ENCODE measurements at regions not wholly inside any gene's neighbourhood (a gene's known extent, or its start where the extent isn't known, plus 50 kb on each side); places are given as distances from the start of the nearest gene placed in this dataset.

DNA sequence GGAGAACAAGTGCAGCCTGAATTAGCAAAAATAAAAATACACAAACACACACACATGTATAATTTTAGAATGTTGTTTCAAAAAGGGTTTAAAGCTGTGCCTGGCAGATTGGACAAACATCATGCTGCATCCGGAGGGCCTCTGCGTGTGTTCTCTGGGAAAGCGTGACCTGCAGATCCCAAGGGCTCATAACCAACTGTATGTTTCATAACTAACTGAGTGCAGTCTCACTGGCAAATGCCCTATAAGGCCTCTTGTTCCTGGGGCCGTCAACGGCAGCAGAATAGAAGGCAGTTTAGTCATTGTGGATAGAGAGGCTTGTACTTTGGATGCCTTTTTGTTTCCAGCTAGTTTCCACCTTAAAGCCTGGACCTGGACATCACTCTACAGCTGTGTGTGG, 243.8 kb upstream of the KIAA1217 start:
- Mint-ChIP-seq H3K4me3 (no peak overlapping the region), H3K27me3 (ENCODE audit: insufficient read depth) (no peaks in the 10 kb centered on the region), H3K36me3 (ENCODE audit: low read depth) (no peaks in the 10 kb centered on the region), H3K9me3 (peaks cover 2% of the 10 kb centered on the region), H3K27ac (no peak overlapping the region), H3K4me1 (no peaks in the 10 kb centered on the region)
- Histone ChIP-seq H3K27ac (ENCODE audit: low read depth, low read length) (no peak overlapping the region), H3K4me3 (ENCODE audit: low read length) (no peak overlapping the region), H3K9me3 (ENCODE audit: control insufficient read depth, low read length) (no peaks in the 10 kb centered on the region), H3K27me3 (ENCODE audit: control insufficient read depth, insufficient read depth, low read length, poor library complexity, severe bottlenecking) (no peaks in the 10 kb centered on the region), H3K9ac (ENCODE audit: extremely low read depth, low read length, poor library complexity, severe bottlenecking) (no peak overlapping the region), H3K36me3 (ENCODE audit: control insufficient read depth, insufficient read depth, low read length) (no peaks in the 10 kb centered on the region), H3K4me1 (ENCODE audit: control insufficient read depth, insufficient read depth, low read length) (no peaks in the 10 kb centered on the region)
- DNase-seq: no peak
- 93% methylated on average over 2 to 5 of the region's 5 CpGs for WGBS, 2 experiments (ENCODE audit: insufficient coverage in 1 of 2, insufficient read length in 1 of 2)
- TF ChIP-seq, protein P1, sequence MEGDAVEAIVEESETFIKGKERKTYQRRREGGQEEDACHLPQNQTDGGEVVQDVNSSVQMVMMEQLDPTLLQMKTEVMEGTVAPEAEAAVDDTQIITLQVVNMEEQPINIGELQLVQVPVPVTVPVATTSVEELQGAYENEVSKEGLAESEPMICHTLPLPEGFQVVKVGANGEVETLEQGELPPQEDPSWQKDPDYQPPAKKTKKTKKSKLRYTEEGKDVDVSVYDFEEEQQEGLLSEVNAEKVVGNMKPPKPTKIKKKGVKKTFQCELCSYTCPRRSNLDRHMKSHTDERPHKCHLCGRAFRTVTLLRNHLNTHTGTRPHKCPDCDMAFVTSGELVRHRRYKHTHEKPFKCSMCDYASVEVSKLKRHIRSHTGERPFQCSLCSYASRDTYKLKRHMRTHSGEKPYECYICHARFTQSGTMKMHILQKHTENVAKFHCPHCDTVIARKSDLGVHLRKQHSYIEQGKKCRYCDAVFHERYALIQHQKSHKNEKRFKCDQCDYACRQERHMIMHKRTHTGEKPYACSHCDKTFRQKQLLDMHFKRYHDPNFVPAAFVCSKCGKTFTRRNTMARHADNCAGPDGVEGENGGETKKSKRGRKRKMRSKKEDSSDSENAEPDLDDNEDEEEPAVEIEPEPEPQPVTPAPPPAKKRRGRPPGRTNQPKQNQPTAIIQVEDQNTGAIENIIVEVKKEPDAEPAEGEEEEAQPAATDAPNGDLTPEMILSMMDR (conservative IDR thresholded peaks at IDR 0.05): no peak

DNA sequence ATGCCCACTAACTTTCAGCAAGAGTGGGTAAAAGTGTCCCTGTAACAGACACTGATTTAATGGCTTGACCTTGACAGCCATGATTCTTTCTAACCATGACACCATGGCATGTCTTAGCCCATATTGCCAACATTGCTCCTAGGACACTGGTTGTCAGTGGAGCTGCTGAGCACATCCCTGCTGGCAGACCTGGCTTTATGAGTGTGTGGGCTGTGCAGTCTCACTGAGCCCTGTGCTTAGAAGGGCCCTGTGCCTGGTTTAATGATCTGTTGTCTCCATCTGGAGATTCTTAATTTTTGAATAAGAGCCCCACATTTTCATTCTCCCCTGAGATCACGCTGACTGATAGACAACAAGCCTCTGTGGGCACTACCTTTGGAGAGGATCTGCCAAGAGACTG, 243.1 kb upstream of the KIAA1217 start:
- Mint-ChIP-seq H3K4me3 (no peak overlapping the region), H3K27me3 (ENCODE audit: insufficient read depth) (no peaks in the 10 kb centered on the region), H3K36me3 (ENCODE audit: low read depth) (no peaks in the 10 kb centered on the region), H3K27ac (no peak overlapping the region), H3K4me1 (no peaks in the 10 kb centered on the region), H3K9me3 (peaks cover 2% of the 10 kb centered on the region)
- Histone ChIP-seq H3K9me3 (ENCODE audit: control insufficient read depth, low read length) (no peaks in the 10 kb centered on the region), H3K36me3 (ENCODE audit: control insufficient read depth, insufficient read depth, low read length) (no peaks in the 10 kb centered on the region), H3K9ac (ENCODE audit: extremely low read depth, low read length, poor library complexity, severe bottlenecking) (no peak overlapping the region), H3K27me3 (ENCODE audit: control insufficient read depth, insufficient read depth, low read length, poor library complexity, severe bottlenecking) (no peaks in the 10 kb centered on the region), H3K27ac (ENCODE audit: low read depth, low read length) (no peak overlapping the region), H3K4me3 (ENCODE audit: low read length) (no peak overlapping the region), H3K4me1 (ENCODE audit: control insufficient read depth, insufficient read depth, low read length) (no peaks in the 10 kb centered on the region)
- DNase-seq: no peak
- WGBS, 2 experiments (ENCODE audit: insufficient coverage in 1 of 2, insufficient read length in 1 of 2): 77% methylated on average over 1 of the region's 1 CpG; no CpG with 5 or more reads in 1 of the 2 experiments
- TF ChIP-seq, protein P1 (conservative IDR thresholded peaks at IDR 0.05): no peak

DNA sequence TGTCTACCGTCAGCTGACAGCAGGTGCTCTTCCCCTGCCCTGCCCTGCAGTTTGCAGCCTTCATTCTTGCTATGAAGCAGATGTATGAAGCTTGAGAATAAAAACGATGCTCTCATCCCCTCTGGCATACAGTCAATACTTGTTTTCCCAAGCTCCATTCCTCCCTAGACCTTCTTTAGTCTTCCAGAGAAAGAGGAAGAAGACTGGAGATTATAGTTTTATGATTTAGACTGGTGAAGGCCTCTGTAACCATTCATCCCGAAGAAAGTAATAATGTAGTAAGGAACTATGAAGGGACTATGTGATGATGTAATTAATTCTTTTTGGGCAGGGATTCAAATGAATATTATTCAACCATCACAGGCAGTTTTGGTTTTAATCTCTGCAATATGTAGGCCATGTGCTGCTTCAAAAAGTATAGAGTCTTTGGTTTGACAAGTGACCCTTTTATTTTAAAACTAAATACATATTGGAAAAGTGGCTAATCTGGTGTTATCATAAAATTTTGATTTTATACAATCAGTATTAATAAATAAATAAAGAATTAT, 242.4 kb upstream of the KIAA1217 start:
- WGBS, 2 experiments (ENCODE audit: insufficient coverage in 1 of 2, insufficient read length in 1 of 2): 92 to 100% methylated on average over 2 to 3 of the region's 3 CpGs
- Histone ChIP-seq H3K9me3 (ENCODE audit: control insufficient read depth, low read length) (no peaks in the 10 kb centered on the region), H3K27ac (ENCODE audit: low read depth, low read length) (no peak overlapping the region), H3K9ac (ENCODE audit: extremely low read depth, low read length, poor library complexity, severe bottlenecking) (no peak overlapping the region), H3K4me3 (ENCODE audit: low read length) (no peak overlapping the region), H3K36me3 (ENCODE audit: control insufficient read depth, insufficient read depth, low read length) (no peaks in the 10 kb centered on the region), H3K27me3 (ENCODE audit: control insufficient read depth, insufficient read depth, low read length, poor library complexity, severe bottlenecking) (no peaks in the 10 kb centered on the region), H3K4me1 (ENCODE audit: control insufficient read depth, insufficient read depth, low read length) (no peaks in the 10 kb centered on the region)
- H3K4me1 Mint-ChIP-seq: no peaks in the 10 kb centered on the region
- H3K27me3 Mint-ChIP-seq (ENCODE audit: insufficient read depth): no peaks in the 10 kb centered on the region
- no peaks in the 10 kb centered on the region for H3K36me3 Mint-ChIP-seq (ENCODE audit: low read depth)
- peaks cover 2% of the 10 kb centered on the region for H3K9me3 Mint-ChIP-seq
- no peak overlapping the region for H3K27ac Mint-ChIP-seq
- H3K4me3 Mint-ChIP-seq: no peak overlapping the region
- TF ChIP-seq, protein P1 (conservative IDR thresholded peaks at IDR 0.05): no peak
- no peak for DNase-seq

Data from endodermal cell (in vitro differentiated cells).